HG03442 (cell line): ENCODE measurements at regions not wholly inside any gene's neighbourhood (a gene's known extent, or its start where the extent isn't known, plus 50 kb on each side); places are given as distances from the start of the nearest gene placed in this dataset.

Experiments
- ATAC-seq: cut with Tn5 transposase; IDR thresholded peaks from one replicate; pipeline ENCODE4 v1.9.1; 2021; ENCODE audit warnings: mild to moderate bottlenecking, moderate library complexity; ENCODE audit not compliant: unreplicated experiment

DNA sequence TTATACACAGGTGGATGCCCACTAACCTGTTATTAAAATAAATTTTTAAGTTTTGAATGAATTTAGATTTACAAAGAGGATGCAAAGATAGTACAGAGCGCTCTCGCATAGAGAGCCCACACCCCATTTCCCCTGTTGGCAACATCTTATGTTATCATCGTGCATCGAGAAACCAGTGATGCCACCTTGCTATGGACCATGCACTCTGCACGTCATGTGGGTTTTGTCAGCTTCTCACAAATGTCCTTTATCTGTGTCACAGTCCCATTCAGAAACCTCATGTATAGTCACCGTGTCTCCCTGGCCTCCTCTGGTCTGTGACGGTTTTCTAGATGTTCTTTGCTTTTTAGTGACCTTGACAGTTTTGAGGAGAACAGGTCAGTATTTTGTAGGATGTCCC, 60.0 kb downstream of the ING1 start:
- no peak for ATAC-seq

DNA sequence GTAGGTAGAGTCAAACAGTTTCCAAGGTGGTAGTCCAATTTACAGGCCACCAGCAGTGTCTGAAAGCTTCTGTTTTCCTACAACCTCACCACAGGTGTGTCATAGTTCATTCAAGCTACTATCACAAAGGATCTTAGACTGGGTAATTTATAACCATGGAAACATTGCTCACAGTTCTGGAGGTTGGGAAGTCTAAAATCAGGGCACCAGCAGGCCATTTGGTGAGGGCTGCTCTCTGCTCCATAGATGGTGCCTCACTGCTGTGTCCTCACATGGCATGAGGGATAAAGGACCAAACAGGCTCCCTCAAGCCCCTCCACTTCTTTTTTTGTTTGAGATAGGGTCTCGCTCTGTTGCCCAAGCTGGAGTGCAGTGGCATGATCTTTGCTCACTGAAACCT, 60.6 kb downstream of the ING1 start:
- ATAC-seq = no peak

DNA sequence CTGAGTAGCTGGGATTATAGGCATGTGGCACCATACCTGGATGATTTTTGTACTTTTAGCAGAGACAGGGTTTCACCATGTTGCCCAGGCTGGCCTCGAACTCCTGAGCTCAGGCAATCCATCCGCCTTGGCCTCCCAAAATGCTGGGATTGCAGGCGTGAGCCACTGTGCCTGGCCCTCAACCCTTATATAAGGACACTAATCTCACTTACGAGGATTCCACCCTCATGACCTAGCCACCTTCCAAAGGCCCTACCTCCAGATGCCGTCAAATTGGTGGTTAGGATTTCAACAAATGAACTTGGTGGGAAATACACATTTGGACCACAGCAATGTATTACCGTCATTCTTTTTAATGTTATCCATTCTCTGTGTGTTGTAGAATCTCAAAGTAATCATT, 61.0 kb downstream of the ING1 start:
- ATAC-seq = no peak

DNA sequence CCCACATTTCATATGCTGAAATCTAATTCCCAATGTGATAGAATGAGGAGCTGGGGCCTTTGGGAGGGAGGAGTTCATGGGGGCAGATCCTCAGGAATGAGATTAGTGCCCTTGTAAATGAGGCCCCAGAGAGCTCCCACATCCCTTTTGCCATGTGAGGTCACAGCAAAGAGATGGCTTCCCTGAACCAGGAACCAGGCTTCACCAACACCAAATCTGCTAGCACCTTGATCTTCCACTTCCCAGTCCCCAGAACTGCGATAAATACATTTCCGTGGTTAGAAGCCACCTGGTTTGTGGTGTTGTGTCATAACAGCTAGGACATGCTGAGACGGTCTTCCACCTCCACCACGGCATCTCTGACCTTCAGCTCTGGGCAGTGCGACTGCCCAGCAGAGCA, 62.1 kb downstream of the ING1 start:
- ATAC-seq = no peak

DNA sequence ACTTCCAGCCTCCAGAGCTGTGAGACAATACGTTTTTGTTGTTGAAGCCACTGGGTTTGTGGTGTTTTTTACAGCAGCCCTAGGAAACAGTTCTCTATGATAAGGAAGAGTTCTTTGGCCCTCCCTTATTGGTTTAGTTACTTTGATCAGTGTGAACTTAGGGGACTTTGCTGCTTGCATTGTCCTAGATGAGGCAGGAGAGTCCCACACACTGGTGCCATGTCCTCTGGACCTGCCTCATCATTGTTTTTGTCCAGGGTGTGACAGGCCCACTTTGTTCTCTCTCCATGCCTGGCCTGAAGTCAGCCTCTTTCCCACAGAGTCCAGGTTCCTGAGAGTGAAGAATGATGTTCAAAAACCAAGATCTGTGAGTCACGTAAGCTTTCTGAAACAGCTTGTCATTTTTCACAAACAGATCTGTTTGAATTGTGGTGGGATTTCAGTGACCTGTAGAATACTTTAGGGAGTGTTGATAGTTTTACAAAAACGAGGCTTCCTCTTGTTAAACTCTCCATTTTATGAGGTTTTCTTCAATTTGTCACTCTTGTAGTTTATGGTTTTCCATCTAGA, 63.8 kb downstream of the ING1 start:
- ATAC-seq = no peak

DNA sequence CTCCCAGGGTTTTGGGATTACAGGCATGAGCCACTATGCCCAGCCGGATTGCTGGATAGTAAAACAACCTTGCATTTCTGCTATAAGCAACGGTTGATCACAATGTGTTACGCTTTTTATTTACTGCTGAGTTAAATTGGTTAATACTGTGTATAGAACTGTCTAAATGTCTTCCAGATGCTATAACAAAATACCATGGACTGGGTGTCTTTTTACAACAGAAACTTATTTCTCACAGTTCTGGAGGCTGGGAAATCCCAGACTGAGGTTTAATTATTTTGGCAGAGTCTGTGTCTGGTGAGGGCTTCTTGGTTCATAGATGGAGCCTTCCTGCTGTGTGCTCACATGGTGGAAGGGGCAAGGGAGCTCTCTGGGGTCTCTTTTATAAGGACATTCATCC, 65.5 kb downstream of the ING1 start:
- ATAC-seq = no peak

DNA sequence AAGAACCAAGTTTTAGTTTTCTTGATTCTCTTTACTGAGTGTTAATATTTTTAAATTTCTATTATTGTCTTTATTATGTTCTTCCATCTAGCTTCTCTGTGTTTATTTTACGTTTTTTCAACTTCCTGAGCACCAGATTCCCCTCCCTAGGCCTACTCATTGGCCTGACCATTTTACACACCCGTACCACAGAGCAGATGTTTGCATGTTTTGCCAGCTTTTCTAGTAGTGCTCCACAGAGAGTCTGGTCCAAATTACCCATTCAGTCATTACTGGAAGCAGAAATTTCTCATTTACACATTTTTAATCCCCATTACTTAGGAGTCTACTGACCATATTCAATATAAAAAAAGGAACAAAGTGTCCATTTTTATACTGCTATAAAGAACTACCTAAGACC, 66.9 kb downstream of the ING1 start:
- ATAC-seq = no peak

DNA sequence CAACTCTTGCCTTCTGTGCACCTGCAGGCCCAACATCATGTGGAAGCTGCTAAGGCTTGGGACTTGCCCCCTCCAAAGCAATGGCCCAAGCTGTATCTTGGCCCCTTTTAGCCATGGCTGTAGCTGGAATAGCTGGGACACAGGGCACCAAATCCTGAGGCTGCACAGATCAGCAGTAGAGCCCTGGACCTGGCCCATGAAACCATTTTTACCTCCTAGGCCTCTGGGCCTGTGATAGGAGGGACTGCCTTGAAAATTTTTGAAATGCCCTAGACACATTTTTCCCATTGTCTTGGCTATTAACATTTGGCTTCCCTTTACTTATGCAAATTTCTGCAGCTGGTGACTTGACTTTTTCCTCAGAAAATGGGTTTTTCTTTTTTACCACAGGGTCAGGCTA, 68.7 kb downstream of the ING1 start:
- no peak for ATAC-seq

DNA sequence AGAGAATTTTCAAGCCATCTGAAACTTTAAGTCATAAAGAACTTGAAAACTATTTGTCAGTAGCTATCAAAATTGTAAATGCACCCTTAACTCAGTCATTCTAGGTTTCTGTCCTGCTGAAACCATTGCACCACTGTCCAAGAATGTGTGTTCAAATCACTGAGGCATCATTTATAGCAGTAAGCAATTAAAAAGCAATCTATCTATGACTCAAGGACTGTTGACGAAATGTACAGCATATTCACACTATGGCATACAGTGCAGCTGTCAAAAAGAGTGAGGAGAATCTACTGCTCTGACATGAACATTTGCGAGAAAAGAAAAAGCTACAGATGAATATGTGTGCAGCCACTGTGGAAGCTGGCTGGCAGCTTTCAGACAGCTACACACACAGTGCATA, 71.2 kb downstream of the ING1 start:
- ATAC-seq = no peak

DNA sequence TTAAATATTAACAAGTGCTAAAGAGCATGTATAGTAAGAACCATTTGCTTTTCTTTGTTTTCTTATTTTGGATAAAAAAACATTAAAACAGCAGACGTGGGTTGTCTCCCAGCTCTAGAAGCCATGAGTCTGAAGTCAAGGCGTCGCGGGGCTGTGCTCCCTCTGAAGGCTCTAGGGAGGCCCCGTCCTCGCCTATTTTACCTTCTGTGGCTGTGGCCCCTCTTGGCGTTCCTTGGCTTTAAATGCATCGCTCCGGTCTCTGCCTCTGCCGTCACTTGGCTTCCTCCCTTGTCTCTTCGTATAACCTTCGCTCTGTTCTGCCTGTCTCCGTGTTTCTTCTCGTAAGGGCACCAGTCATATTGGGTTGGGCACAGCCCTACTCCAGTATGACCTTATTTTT, 75.3 kb downstream of the ING1 start:
- no peak for ATAC-seq

DNA sequence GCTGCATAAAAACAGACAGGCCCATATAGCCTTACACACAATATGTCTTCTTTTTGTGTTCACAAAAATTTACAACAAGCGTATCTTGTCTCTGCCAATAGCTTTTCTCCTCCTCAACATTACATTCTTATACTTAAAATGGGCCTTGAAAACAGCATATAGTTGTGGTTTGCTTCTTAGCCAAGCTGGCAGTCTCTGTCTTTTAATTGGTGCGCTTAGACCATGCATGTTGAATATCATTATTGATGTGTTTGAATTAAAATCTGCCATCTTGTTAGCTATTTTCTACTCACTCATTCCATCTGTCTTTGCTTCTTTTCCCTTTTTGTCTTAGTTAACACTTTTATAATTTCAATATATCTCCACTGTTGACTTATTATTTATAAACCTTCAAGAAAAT, 76.4 kb downstream of the ING1 start:
- no peak for ATAC-seq

DNA sequence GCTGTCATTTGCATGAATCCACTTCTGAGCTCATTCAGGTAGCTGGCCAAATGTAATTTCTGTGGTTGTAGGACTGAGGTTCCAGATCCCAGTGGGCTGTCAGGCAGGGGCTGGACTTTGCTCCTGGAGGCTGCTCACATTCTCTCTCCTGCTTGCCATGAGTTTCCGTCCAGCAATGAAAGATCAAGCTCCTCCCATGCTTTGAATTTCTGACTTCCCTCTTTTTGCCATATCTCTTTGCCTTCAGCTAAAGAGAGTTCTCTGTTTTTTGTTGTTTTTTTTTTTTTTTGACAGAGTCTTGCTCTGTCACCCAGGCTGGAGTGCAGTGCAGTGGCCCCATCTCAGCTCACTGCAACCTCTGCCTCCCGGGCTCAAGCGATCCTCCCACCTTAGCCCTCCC, 76.9 kb downstream of the ING1 start:
- ATAC-seq = no peak

DNA sequence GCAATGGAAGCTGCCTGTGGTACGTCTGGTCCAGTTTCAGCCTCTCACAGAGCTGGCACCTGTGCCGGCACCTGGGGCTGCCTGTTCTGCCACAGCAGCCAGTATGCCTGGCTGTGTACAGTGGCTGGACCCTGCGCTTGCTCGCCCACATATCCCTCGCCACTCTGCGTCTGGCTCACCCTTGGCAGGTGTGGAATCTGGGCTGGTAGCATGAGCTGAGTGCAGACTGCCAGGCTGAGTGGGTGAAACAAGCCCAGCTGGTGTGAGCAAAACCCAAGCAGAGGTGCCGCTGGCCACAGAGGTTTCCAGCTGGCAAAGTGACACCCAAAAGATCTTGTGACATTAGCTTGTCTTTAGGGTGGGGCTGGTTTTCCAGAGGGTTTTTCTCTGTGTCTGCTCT, 80.7 kb downstream of the ING1 start:
- ATAC-seq = no peak

DNA sequence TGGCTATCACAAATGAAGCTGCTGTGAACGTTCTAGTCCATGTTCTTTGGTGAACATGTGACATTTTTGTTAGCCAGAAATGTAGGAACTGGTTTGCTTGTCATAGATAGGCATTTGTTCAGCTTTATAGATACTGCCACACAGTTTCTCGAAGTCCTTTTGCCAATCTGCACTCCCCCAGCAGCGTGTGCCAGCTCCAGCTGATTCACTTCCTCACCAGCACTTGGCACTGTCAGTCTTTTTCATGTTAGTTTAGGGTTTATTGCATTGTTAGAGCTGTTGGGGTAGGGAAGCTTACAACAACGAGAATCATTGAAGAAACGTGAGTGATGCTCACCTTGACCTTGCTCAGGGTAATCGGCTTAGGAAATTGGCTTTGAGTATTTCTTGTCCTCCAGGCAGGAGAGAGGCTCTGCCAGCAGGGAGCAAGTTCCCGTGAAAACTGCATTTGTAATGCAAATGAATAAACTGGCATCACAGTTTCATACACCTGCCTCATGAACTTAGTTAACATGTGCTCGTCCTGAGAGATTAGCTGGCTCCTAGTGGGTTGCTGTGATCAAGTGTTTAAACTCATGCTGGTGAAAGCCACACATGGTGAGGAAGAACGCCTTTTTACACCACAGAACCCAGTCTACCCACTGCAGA, 83.9 kb downstream of the ING1 start:
- no peak for ATAC-seq

DNA sequence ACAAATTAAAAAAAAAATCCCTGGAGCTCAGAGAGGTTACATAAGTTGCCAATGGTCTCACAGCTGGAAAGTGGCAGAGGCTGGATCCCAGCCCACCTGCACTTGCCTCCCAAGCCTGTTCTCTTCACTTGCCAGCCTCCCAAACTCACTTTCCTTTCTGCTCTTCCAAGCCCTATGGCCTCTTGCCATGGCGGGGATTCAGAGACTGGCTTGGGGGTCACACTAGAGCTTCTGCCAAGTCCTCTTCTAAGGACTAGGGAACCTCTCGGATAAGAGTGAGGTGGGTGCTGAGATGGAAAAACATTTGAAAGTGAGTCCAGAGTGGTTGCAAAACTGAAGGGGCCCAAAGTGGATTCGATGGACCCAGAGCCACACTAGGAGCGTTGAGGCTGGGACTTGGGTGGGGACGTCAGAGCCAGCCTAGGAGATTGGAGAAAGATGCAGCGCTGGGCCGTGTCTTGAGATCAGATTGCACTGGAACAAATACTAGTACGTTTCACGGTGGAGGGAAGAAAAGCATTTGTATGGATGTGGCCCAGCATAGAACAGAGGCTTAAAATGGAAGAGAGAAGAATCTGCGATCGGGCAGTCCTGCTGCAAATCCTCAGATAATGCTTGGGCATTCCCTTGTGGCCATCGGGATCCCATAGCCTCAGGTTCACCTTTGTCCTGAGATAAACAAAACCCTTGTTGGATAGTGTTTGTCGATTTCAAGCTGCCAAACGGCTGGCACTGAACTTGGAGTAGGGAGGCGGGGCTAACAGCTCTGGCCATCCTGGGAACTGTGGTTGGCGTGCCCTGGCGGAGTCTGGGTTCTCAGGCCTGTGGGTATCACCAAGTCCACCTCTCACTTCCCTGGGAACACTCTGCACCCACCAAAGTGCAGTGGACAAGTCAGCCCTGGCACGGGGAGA, 84.8 kb downstream of the ING1 start:
- ATAC-seq = no peak

DNA sequence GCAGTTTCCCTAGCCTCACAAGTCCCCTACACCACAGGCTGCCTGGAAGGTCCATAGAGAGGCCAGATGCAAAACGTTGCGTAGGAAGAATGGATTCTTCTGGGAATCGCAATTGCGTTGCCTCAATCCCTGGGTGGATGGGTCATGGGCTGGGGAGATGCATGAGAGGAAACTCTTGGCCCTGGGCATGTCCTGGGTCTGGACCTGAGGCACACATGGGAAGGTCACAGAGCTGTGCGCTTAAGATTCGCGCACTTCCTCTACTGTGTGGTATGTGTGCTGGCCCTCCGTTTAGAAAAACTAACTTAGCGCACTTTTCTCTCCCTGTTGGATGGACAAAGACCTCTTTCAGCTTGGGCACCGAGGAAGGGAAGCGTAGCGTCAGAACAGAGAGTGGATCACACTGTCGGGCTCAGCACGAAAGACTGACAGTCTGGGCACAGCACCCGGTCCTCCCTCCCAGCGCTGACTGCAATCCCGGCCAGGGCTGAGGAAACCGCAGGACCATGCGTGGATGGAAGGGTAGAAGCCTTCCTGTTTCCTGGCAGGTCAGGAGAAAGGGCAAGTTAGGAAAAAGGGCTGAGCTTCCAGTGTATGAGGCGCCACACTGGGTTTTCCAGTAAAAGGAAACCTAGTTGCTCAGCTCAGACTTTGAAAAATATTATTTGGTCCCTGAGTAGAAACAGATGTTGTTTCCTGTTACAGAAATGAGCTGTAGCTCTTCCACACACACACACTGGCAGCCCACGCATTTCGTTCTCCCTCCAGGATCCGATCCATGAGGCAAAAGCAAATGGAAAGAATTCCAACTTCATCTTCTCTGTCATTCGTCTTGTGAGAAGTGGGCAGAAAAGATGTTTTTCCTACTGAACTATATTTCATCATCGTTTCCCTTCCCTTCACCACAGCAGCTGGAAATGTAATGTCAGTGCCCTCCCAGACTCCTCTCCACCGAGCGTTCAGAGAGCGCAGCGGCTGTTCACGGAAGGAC, 86.0 kb downstream of the ING1 start:
- no peak for ATAC-seq

DNA sequence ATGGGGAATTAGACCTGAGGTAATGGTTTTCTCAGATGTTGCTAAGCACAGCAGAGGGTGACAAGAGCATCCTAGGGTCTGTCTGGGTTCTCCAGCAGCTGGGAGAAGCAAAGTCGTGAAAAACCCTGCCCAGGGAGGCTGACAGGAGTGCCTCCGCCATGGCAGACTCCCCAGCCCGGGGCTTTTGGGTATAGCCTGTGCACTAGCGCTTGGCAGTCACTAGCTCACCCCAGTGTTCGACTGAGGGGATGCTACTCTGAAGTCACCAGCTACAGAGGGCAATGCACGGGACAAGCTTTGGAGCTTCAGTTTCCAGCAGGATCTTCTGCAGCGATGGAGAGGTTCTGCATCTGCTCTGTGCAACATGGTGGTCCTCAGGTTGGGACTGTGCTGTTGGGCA, 87.5 kb downstream of the ING1 start:
- no peak for ATAC-seq

DNA sequence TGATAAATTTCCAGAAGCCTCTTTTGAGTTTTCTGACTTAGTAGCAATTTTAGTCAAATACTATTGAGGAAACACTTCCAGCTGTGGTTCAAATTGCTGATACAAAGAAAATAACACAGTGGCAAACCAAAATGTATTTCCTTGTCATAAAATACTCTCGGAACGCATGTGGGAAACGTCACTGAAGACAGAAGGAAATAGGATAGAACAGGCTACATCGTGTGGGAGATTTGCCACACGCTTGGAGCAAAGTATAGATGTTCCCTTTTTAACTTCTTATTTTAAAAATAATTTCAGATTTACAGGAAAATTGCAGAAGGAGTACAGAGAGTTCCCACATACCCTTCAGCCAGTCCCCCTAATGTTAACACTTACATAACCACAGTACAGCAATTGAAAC, 88.8 kb downstream of the ING1 start:
- ATAC-seq = no peak

DNA sequence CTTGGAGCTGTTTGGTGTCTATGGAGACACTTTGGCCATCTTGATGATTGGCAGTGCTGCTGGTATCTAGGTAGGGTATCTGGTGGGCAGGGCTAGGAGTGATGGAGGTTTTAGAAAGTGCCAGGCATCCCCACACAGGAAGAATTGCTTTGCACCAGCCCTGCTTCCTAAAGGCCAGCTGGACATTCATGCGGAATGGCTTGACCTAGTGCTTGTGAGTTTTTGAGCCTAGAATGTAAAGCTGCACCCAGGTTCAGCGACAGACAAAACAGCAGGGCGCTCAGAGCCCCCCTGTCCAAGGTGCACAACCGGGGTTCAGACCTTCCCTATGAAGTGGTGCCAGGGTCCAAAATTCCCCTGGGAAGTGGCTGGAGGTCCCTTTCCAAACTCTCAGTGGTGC, 93.1 kb downstream of the ING1 start:
- ATAC-seq = no peak

DNA sequence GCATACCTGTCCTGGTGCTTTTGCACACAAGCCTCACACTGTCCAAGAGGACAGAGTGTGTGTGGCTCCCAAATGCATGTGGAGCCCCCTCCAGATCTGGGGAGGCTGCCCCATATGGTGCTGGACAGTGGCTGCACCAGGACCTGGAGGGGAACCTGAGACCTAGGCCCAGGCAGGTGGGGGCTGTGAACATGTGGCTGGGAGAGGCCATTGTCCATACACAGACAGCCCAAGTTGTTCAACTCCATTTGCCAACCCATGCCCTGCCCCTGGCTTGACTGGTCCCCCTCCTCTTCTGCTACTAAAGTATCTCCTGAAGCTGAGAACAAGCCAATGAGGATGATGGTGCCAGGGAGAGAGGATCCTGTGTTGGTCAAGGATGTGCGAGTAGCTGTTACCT, 94.0 kb downstream of the ING1 start:
- no peak for ATAC-seq

DNA sequence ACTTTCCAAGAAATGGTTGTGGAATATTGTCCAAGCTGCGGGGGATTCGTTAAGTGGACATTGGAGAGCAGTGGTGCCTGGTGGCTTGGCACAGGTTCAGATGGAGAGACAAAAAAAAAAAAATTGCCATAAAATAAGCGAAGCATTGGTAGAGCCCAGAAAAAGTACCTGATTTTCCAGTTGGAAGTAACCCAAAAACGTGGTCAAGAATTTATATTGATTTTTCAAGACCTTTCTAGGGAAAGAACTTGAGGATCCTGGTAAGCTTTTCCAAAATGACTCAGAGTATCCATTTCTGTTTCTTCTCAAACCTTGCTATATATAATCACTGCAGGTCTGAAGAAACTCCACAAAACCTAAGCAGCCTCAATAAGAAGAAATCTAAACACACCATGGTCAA, 94.6 kb downstream of the ING1 start:
- no peak for ATAC-seq
